H1 (cell line): ENCODE measurements at regions not wholly inside any gene's neighbourhood (a gene's known extent, or its start where the extent isn't known, plus 50 kb on each side); places are given as distances from the start of the nearest gene placed in this dataset.

Experiments
- CTCF ChIA-PET: fragments of 300-600 bp; sonication (Branson Sonifier 250); formaldehyde crosslinking; loops from one replicate; lab custom pipeline; 2021; ENCODE audit not compliant: partially characterized antibody; lab: Charles Lee
- POLR2A ChIA-PET: fragments of 300-600 bp; sonication (Branson Sonifier 250); formaldehyde crosslinking; loops from one replicate; lab custom pipeline; 2021; ENCODE audit warnings: inconsistent platforms; ENCODE audit not compliant: partially characterized antibody; lab: Charles Lee
- DNase-seq, 2 experiments: peaks; one replicate each; pipeline versions ENCODE4 v3.0.0 to v3.0.0-alpha.2; 2010 to 2022; ENCODE audit warnings: low spot score in 2 of 2, low read depth in 1 of 2, mixed read lengths in 1 of 2
- FAIRE-seq: peaks from 2 replicates; lab custom pipeline; 2011; peaks lifted over from hg19 to GRCh38; lab: Jason Lieb, UNC
- H2AFZ ChIP-seq: 2 replicates; pipeline ENCODE4 v1.8.1; 2012; ENCODE audit warnings: low read length, inconsistent platforms
- H2AK5ac ChIP-seq: 2 replicates; pipeline ENCODE4 v1.6.1; 2013; ENCODE audit warnings: low read depth, low read length
- H2BK120ac ChIP-seq: replicated peaks from 2 replicates; pipeline ENCODE3; 2013; ENCODE audit warnings: low read depth, low read length, inconsistent platforms
- H2BK12ac ChIP-seq: 2 replicates; pipeline ENCODE4 v1.6.1; 2013; ENCODE audit warnings: low read depth, low read length
- H2BK15ac ChIP-seq: 2 replicates; pipeline ENCODE4 v1.6.1; 2013; ENCODE audit warnings: low read length
- H2BK20ac ChIP-seq: 2 replicates; pipeline ENCODE4 v1.6.1; 2013; ENCODE audit warnings: low read length
- H2BK5ac ChIP-seq: 2 replicates; pipeline ENCODE4 v1.6.1; 2013; ENCODE audit warnings: low read depth, low read length
- H3K14ac ChIP-seq: 2 replicates; pipeline ENCODE4 v1.6.1; 2013; ENCODE audit warnings: inconsistent platforms; ENCODE audit not compliant: insufficient read length
- H3K18ac ChIP-seq: 2 replicates; pipeline ENCODE4 v1.6.1; 2013; ENCODE audit warnings: low read length; ENCODE audit errors: extremely low read depth
- H3K23ac ChIP-seq: 2 replicates; pipeline ENCODE4 v1.6.1; 2013; ENCODE audit warnings: inconsistent platforms; ENCODE audit not compliant: insufficient read length
- H3K23me2 ChIP-seq: 2 replicates; pipeline ENCODE4 v1.6.1; 2013; ENCODE audit warnings: low read depth, low read length
- H3K27ac ChIP-seq: 2 replicates; pipeline ENCODE4 v1.6.1; 2011; ENCODE audit warnings: low read depth, low read length, inconsistent platforms
- H3K27me3 ChIP-seq, 4 experiments: replicated peaks in 1 of 4; 1 replicate in 1 of 4; 2 replicates in 3 of 4; pipeline versions ENCODE4 v1.6.1 to v1.8.1; 2011 to 2013; ENCODE audit warnings: low read length in 3 of 4, mild to moderate bottlenecking in 3 of 4, inconsistent platforms in 2 of 4, mixed read lengths in 2 of 4, moderate library complexity in 1 of 4; ENCODE audit not compliant: control insufficient read depth in 3 of 4, insufficient read depth in 3 of 4; ENCODE audit errors: extremely low read depth in 1 of 4
- H3K36me3 ChIP-seq, 4 experiments: 2 replicates each; pipeline versions ENCODE4 v1.6.1 to v1.8.1; 2011 to 2013; ENCODE audit warnings: mild to moderate bottlenecking in 4 of 4, low read length in 3 of 4, moderate library complexity in 2 of 4, control low read depth in 1 of 4, inconsistent platforms in 1 of 4; ENCODE audit not compliant: insufficient read depth in 4 of 4, control insufficient read depth in 2 of 4
- H3K4ac ChIP-seq: replicated peaks from 2 replicates; pipeline ENCODE3; 2013; ENCODE audit warnings: low read length, low read depth, mixed read lengths, inconsistent platforms; ENCODE audit not compliant: insufficient read length
- H3K4me1 ChIP-seq, 4 experiments: replicated peaks in 1 of 4; 1 replicate in 1 of 4; 2 replicates in 3 of 4; pipeline versions ENCODE4 v1.6.1 to v1.8.1; 2011 to 2013; ENCODE audit warnings: low read length in 3 of 4, inconsistent platforms in 2 of 4, mixed read lengths in 1 of 4; ENCODE audit not compliant: insufficient read depth in 4 of 4, control insufficient read depth in 3 of 4
- H3K4me2 ChIP-seq, 2 experiments: 2 replicates each; pipeline versions ENCODE4 v1.6.1 to v1.8.1; 2011 to 2013; ENCODE audit warnings: low read depth in 2 of 2, low read length in 2 of 2, control low read depth in 1 of 2, inconsistent platforms in 1 of 2, mild to moderate bottlenecking in 1 of 2; ENCODE audit not compliant: insufficient read depth in 1 of 2
- H3K4me3 ChIP-seq, 4 experiments: fragments of 200-600, 300-600 bp in 1 of 4; sonication (generic), shearing (Covaris generic), sonication (Bioruptor Twin) in 1 of 4; 2 replicates each; pipeline versions ENCODE4 v1.5.1 to v1.8.1; 2011 to 2016; ENCODE audit warnings: low read length in 4 of 4, low read depth in 3 of 4, control low read depth in 2 of 4, inconsistent platforms in 2 of 4, mild to moderate bottlenecking in 2 of 4, mixed read lengths in 1 of 4, moderate library complexity in 1 of 4; ENCODE audit not compliant: insufficient read depth in 2 of 4; ENCODE audit errors: extremely low read depth in 1 of 4
- H3K56ac ChIP-seq: replicated peaks from 2 replicates; pipeline ENCODE3; 2013; ENCODE audit warnings: low read depth, mild to moderate bottlenecking, mixed read lengths, low read length, inconsistent platforms; ENCODE audit not compliant: insufficient read length
- H3K79me1 ChIP-seq: 2 replicates; pipeline ENCODE4 v1.6.1; 2013; ENCODE audit warnings: low read depth, low read length, control low read depth
- H3K79me2 ChIP-seq, 2 experiments: 2 replicates each; pipeline versions ENCODE4 v1.6.1 to v1.8.1; 2012 to 2013; ENCODE audit warnings: low read length in 2 of 2, mild to moderate bottlenecking in 2 of 2, inconsistent platforms in 1 of 2; ENCODE audit not compliant: insufficient read depth in 2 of 2, control insufficient read depth in 1 of 2
- H3K9ac ChIP-seq, 4 experiments: replicated peaks in 1 of 4; 1 replicate in 1 of 4; 2 replicates in 3 of 4; pipeline versions ENCODE4 v1.6.1 to v1.8.1; 2011 to 2013; ENCODE audit warnings: low read depth in 3 of 4, low read length in 3 of 4, control low read depth in 2 of 4, mild to moderate bottlenecking in 2 of 4, moderate library complexity in 2 of 4, inconsistent platforms in 1 of 4; ENCODE audit errors: extremely low read depth in 1 of 4
- H3K9me3 ChIP-seq, 2 experiments: 2 replicates each; pipeline versions ENCODE4 v1.6.1 to v1.8.1; 2012 to 2013; ENCODE audit warnings: mild to moderate bottlenecking in 2 of 2, moderate library complexity in 2 of 2, control low read depth in 1 of 2, inconsistent platforms in 1 of 2, low read depth in 1 of 2, low read length in 1 of 2, mixed read lengths in 1 of 2; ENCODE audit not compliant: insufficient read depth in 2 of 2
- H4K20me1 ChIP-seq, 2 experiments: replicated peaks in 1 of 2; 2 replicates each; pipeline versions ENCODE3 to v1.8.1; 2011 to 2013; ENCODE audit warnings: inconsistent platforms in 2 of 2, low read length in 2 of 2, mild to moderate bottlenecking in 1 of 2; ENCODE audit not compliant: insufficient read depth in 2 of 2, control insufficient read depth in 1 of 2
- H4K5ac ChIP-seq: 2 replicates; pipeline ENCODE4 v1.6.1; 2013; ENCODE audit warnings: low read length, low read depth, mixed read lengths, inconsistent platforms; ENCODE audit not compliant: insufficient read length
- H4K8ac ChIP-seq: 2 replicates; pipeline ENCODE4 v1.8.0; 2013; ENCODE audit warnings: mild to moderate bottlenecking, moderate library complexity, low read length, inconsistent platforms; ENCODE audit not compliant: insufficient read depth; ENCODE audit errors: extremely low read depth
- H4K91ac ChIP-seq: replicated peaks from 2 replicates; pipeline ENCODE3; 2013; ENCODE audit warnings: low read length, mixed read lengths, inconsistent platforms; ENCODE audit not compliant: insufficient read length
- ATF2 ChIP-seq: IDR thresholded peaks from 2 replicates; pipeline ENCODE4 v1.6.1; 2012; ENCODE audit warnings: low read length, inconsistent platforms
- BACH1 ChIP-seq: IDR thresholded peaks from 2 replicates; pipeline ENCODE4 v1.6.1; 2012; ENCODE audit warnings: low read length, improper control_type of control experiment
- CBX8 ChIP-seq: fragments of 300-800, 300-1000 bp; sonication (generic); IDR thresholded peaks from 2 replicates; pipeline ENCODE4 v1.7.1; 2016; ENCODE audit warnings: low read depth, low read length, borderline replicate concordance
- E2F6 ChIP-seq: IDR thresholded peaks from 2 replicates; pipeline ENCODE4 v1.6.1; 2012; ENCODE audit warnings: inconsistent platforms
- HDAC6 ChIP-seq: IDR thresholded peaks from one replicate; pipeline ENCODE4 v1.7.1; 2012; ENCODE audit warnings: low read depth, mild to moderate bottlenecking, inconsistent platforms, low read length, moderate library complexity
- POLR2AphosphoS5 ChIP-seq: IDR thresholded peaks from 2 replicates; pipeline ENCODE4 v1.6.1; 2011; ENCODE audit warnings: low read depth, low read length
- RNF2 ChIP-seq: fragments of 200-900, 300-1000 bp; sonication (generic); IDR thresholded peaks from 2 replicates; pipeline ENCODE4 v1.7.1; 2016; ENCODE audit warnings: borderline replicate concordance, low read depth, mild to moderate bottlenecking, antibody characterized with exemption, low read length; ENCODE audit not compliant: poor library complexity, severe bottlenecking; ENCODE audit errors: missing control alignments
- SIN3A ChIP-seq, 2 experiments: IDR thresholded peaks in 1 of 2; conservative IDR thresholded peaks in 1 of 2; 2 replicates each; pipeline ENCODE4 v1.6.1; 2011 to 2012; ENCODE audit warnings: low read length in 2 of 2, improper control_type of control experiment in 1 of 2, low read depth in 1 of 2, mild to moderate bottlenecking in 1 of 2
- SIX5 ChIP-seq: IDR thresholded peaks from 2 replicates; pipeline ENCODE4 v1.6.1; 2011; ENCODE audit warnings: mild to moderate bottlenecking, low read depth, low read length
- SP1 ChIP-seq: IDR thresholded peaks from 2 replicates; pipeline ENCODE4 v1.6.1; 2011; ENCODE audit warnings: low read depth, low read length
- TEAD4 ChIP-seq: IDR thresholded peaks from 2 replicates; pipeline ENCODE4 v1.6.1; 2012; ENCODE audit warnings: low read depth, low read length, inconsistent platforms, mixed read lengths
- ZNF274 ChIP-seq: IDR thresholded peaks from 2 replicates; pipeline ENCODE4 v1.7.0; 2012; ENCODE audit warnings: low read length, borderline replicate concordance; ENCODE audit errors: extremely low read depth
- WGBS, 2 experiments: shearing (Covaris generic) in 1 of 2; methylation state at CpG; one replicate each; pipeline versions ENCODE4 v1.1.6 to v1.1.7; 2013 to 2015; ENCODE audit warnings: low lambda C conversion rate in 2 of 2, mixed read lengths in 2 of 2, inconsistent platforms in 1 of 2, low coverage in 1 of 2, missing lambda C conversion rate in 1 of 2; ENCODE audit not compliant: insufficient replicate concordance in 2 of 2, insufficient coverage in 1 of 2, insufficient read length in 1 of 2; ENCODE audit errors: extremely low coverage in 1 of 2, missing lambda C conversion rate in 1 of 2; 5-methylcytosine and 5-hydroxymethylcytosine counted together

GRCh38 chr12:59030415-59030814, 110.1 kb upstream of the LRIG3 start:
- FAIRE-seq: no peak
- CTCF ChIA-PET: interaction anchor here (1.4 kb wide), 1 partner anchor 52 kb away, joined by 3 read pairs; no protein-coding TSS in a partner anchor
- TF ChIP-seq SIN3A (conservative IDR thresholded peaks at IDR 0.05 in 1 of 2, IDR thresholded peaks at IDR 0.05 in 1 of 2; ENCODE audit: low read depth in 1 of 2, low read length in 2 of 2) (no peak), ATF2 (no peak), SP1 (no peak), CBX8 (no peak), TEAD4 (no peak), POLR2AphosphoS5 (no peak), BACH1 (no peak), E2F6 (no peak), HDAC6 (no peak), SIX5 (no peak), RNF2 (no peak), ZNF274 (no peak)
- TF ChIP-seq, all 59 proteins: peak for 0

More at GRCh38 chr12:59030415-59030814, 110.1 kb upstream of the LRIG3 start:
- no peaks in the 10 kb centered on the region for H3K79me2 ChIP-seq
- no peak for DNase-seq
- H3K56ac ChIP-seq: no peak overlapping the region
- no peak overlapping the region for H2BK15ac ChIP-seq
- no peak overlapping the region for H3K14ac ChIP-seq
- no peak overlapping the region for H3K4me3 ChIP-seq
- no peak overlapping the region for H4K8ac ChIP-seq
- H4K91ac ChIP-seq: no peak overlapping the region
- no peaks in the 10 kb centered on the region for H3K4me1 ChIP-seq
- H3K79me1 ChIP-seq: no peaks in the 10 kb centered on the region
- H2BK5ac ChIP-seq: no peak overlapping the region
- WGBS, 2 experiments: 86% methylated on average over 4 of the region's 4 CpGs; no CpG with 5 or more reads in 1 of the 2 experiments
- H3K9me3 ChIP-seq: no peaks in the 10 kb centered on the region
- no peak overlapping the region for H3K27ac ChIP-seq
- H2BK12ac ChIP-seq: no peak overlapping the region
- no peaks in the 10 kb centered on the region for H3K36me3 ChIP-seq
- H3K18ac ChIP-seq: no peak overlapping the region
- no peak overlapping the region for H3K9ac ChIP-seq
- no peaks in the 10 kb centered on the region; the same call in 1 of the 2 replicates for H3K23me2 ChIP-seq
- POLR2A ChIA-PET: no interaction called here
- H2BK20ac ChIP-seq: no peak overlapping the region
- H4K5ac ChIP-seq: no peak overlapping the region
- no peak overlapping the region for H3K4ac ChIP-seq
- no peak overlapping the region for H3K4me2 ChIP-seq
- H2AFZ ChIP-seq: no peak overlapping the region
- no peak overlapping the region for H2AK5ac ChIP-seq
- no peak overlapping the region for H2BK120ac ChIP-seq
- H3K23ac ChIP-seq: no peak overlapping the region
- no peaks in the 10 kb centered on the region for H3K27me3 ChIP-seq
- H4K20me1 ChIP-seq: no peaks in the 10 kb centered on the region
